Activated T-cell treated with anti-CD3 and anti-CD28 coated beads, Interleukin-2, amount 50 U/mL, for 24 hours (primary cell): ENCODE measurements at regions not wholly inside any gene's neighbourhood (a gene's known extent, or its start where the extent isn't known, plus 50 kb on each side); places are given as distances from the start of the nearest gene placed in this dataset.
"Not testable (repeated sequence)": the region's sequence is repeated elsewhere in the genome, so short reads cannot be mapped to it uniquely, and the experiment has no call there.

Experiments
- DNase-seq: peaks from one replicate; pipeline ENCODE4 v3.0.0-alpha.2; 2020
- H3K27ac Mint-ChIP-seq: 2 replicates; pipeline ENCODE4 v1.8.0; 2020; ENCODE audit warnings: mild to moderate bottlenecking, mixed read lengths
- H3K27me3 Mint-ChIP-seq: 2 replicates; pipeline ENCODE4 v1.8.0; 2020; ENCODE audit warnings: mixed read lengths
- H3K36me3 Mint-ChIP-seq: 2 replicates; pipeline ENCODE4 v1.8.0; 2020; ENCODE audit warnings: low read depth, mixed read lengths
- H3K4me1 Mint-ChIP-seq: 2 replicates; pipeline ENCODE4 v1.8.0; 2020; ENCODE audit warnings: low read depth, mixed read lengths
- H3K4me3 Mint-ChIP-seq: 2 replicates; pipeline ENCODE4 v1.8.0; 2020; ENCODE audit warnings: mild to moderate bottlenecking, moderate library complexity, mixed read lengths
- H3K9me3 Mint-ChIP-seq: 2 replicates; pipeline ENCODE4 v1.8.0; 2020; ENCODE audit warnings: mixed read lengths

DNA sequence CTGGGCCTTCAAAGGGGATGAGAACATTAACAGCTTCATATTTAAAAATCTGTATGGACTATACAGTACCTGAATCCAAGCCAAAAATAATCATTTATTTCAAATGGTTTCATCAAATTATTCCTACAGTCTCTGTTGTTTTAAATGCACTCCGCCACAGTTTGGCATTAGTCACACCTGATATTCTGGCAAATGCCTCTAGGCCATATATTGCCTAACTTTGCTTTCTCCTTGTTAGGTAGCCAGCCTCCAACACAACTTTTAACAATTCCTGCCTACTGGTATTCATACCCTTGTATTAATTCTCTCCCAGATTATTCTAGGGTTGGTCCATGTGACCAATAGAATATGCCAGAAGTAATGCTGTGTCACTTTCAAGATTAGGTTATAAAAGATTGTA lies 146.6 kb upstream of the FANCL start:
- Mint-ChIP-seq H3K27ac (no peak overlapping the region), H3K36me3 (no peaks in the 10 kb centered on the region), H3K9me3 (no peaks in the 10 kb centered on the region), H3K4me3 (no peak overlapping the region), H3K27me3 (peaks cover 13% of the 10 kb centered on the region), H3K4me1 (no peaks in the 10 kb centered on the region)
- DNase-seq: no peak

DNA sequence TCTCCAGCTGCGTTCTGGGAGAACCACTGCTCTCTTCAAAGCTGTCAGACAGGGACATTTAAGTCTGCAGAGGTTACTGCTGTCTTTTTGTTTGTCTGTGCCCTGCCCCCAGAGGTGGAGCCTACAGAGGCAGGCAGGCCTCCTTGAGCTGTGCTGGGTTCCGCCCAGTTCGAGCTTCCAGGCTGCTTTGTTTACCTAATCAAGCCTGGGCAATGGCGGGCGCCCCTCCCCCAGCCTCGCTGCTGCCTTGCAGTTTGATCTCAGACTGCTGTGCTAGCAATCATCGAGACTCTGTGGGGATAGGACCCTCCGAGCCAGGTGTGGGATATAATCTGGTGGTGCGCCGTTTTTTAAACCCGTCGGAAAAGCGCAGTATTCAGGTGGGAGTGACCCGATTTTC lies 145.8 kb upstream of the FANCL start:
- peaks cover 13% of the 10 kb centered on the region for H3K27me3 Mint-ChIP-seq
- H3K36me3 Mint-ChIP-seq, H3K9me3 Mint-ChIP-seq, DNase-seq, H3K4me1 Mint-ChIP-seq, H3K27ac Mint-ChIP-seq, H3K4me3 Mint-ChIP-seq: not testable (repeated sequence)

DNA sequence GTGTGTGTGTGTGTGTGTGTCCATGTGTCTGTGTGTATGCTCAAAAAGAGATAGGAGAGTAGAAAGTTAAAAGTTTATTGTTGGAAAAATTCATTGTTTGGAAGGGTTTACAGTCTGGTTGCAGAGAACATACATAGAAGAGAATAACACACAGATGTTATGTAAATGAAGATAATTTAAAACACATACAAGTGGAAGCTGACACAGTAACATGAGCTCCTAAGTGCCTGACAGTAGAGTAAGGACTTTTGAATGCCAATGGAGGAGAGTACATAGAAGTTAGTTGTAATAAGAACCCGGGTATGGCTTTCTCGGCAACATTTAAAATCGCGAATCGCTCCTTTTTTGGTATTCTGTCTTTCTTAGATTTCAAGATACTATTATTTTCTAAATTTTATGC lies 137.0 kb upstream of the FANCL start:
- Mint-ChIP-seq H3K9me3 (no peaks in the 10 kb centered on the region), H3K27me3 (peaks cover 3% of the 10 kb centered on the region), H3K27ac (no peak overlapping the region), H3K36me3 (no peaks in the 10 kb centered on the region), H3K4me1 (peaks cover 12% of the 10 kb centered on the region), H3K4me3 (no peak overlapping the region)
- DNase-seq: no peak

DNA sequence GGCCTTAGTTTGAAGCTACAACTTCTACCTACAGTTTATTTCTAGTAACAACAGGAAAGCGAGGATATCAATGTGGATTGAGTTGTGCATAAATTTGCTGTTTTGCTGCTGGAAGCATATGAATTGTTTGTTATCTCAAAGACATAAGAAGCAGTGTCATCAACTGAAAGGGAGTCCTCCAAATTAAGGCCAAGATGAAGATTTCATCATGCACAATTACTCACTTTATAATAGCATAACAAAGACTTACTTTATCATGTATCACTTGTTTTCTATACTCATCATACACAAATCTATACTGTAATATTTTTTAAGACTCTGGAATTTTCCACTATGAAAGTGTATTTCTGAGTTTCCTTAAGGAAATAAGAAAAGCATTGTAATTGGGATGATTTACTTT lies 136.1 kb upstream of the FANCL start:
- no peaks in the 10 kb centered on the region for H3K9me3 Mint-ChIP-seq
- H3K36me3 Mint-ChIP-seq: no peaks in the 10 kb centered on the region
- no peak for DNase-seq
- H3K27me3 Mint-ChIP-seq: peaks cover 3% of the 10 kb centered on the region
- no peak overlapping the region for H3K4me3 Mint-ChIP-seq
- H3K4me1 Mint-ChIP-seq: peaks cover 12% of the 10 kb centered on the region
- no peak overlapping the region for H3K27ac Mint-ChIP-seq

DNA sequence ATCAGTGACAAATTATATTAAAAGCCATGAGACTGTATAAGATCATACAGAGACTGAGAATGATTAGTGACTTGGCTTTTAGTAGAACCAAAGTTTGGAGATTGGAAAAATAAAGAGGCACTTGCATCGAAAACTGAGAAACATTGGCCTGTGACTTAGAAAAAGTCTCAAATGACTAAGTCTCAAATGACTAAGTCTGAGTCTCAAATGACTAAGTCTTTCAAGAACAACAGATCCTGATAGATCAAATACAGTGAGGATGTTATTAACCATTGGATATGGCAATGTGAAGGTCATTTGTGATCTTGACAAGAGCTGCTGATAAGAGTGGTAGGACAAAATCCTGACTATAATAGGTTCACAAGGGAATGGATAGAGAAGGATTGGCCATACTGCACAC lies 135.5 kb upstream of the FANCL start:
- H3K27ac Mint-ChIP-seq: no peak overlapping the region

DNA sequence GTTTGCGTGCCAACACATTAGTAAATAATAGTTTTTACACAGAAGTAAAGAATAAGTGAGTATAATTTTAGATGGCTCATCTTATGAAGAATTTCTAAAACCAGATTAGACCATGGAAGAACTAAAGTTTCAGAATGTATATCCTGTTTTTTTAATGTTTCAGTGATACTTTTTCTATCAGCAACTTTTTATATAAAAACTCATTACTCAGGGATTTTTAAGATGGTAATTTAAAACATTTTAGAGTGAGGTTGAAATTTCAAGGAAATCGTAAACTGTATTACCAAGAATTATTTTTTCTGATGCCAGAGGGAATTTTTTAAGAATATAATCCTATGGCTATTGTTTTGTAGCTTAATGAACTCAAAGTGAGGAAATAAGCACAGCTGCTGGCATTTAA lies 128.5 kb upstream of the FANCL start:
- H3K36me3 Mint-ChIP-seq: no peaks in the 10 kb centered on the region
- H3K4me1 Mint-ChIP-seq: no peaks in the 10 kb centered on the region
- H3K27ac Mint-ChIP-seq: no peak overlapping the region
- no peak overlapping the region for H3K4me3 Mint-ChIP-seq
- DNase-seq: no peak
- peaks cover 4% of the 10 kb centered on the region for H3K27me3 Mint-ChIP-seq
- no peaks in the 10 kb centered on the region for H3K9me3 Mint-ChIP-seq

More for the DNA sequence above, 135.5 kb upstream of the FANCL start:
- Mint-ChIP-seq H3K9me3 (no peaks in the 10 kb centered on the region), H3K4me1 (peaks cover 12% of the 10 kb centered on the region), H3K27me3 (peaks cover 3% of the 10 kb centered on the region), H3K4me3 (no peak overlapping the region), H3K36me3 (no peaks in the 10 kb centered on the region)
- DNase-seq: no peak

DNA sequence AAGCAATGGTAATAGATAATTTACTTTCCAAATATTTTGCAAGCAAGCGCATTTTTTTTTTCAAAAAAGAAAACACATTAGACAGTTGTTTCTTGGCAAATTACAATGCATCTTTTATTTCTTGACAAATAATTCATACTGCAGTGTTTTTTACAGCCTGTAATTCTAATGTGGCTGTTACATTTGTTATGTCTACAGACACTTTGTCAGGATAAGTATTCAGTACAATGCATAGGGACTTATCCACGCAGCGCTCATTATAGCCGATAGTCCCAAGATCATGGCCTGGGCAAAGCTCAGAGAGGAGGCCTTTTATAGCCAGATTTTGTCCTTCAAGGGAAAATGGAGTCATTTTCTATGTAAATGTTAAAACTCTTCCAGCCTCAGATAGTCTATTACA lies 123.0 kb upstream of the FANCL start:
- no peaks in the 10 kb centered on the region for H3K36me3 Mint-ChIP-seq
- H3K27me3 Mint-ChIP-seq: peaks cover 16% of the 10 kb centered on the region
- H3K4me1 Mint-ChIP-seq: no peaks in the 10 kb centered on the region
- no peaks in the 10 kb centered on the region for H3K9me3 Mint-ChIP-seq
- H3K4me3 Mint-ChIP-seq: no peak overlapping the region
- no peak for DNase-seq
- H3K27ac Mint-ChIP-seq: no peak overlapping the region

DNA sequence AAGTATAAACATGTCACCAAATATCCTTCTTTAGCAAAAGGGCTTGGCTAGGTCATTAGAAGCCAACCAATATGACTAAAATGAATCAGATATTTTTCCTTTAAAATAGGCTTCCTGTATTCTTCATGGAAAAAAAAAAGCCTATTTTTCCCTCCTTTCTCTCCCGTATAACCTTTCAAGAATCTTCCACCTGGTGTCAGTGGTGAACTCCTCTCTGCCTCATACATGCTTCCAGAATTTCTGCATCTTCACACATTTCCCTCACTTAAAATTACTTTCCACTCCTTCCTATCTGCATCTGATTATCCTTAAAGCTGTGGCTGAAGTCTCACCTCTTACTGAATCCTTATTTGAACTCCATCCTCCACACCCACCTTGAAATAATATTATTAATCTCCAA lies 116.9 kb upstream of the FANCL start:
- no peak overlapping the region for H3K27ac Mint-ChIP-seq
- H3K27me3 Mint-ChIP-seq: peaks cover 38% of the 10 kb centered on the region
- H3K4me1 Mint-ChIP-seq: no peaks in the 10 kb centered on the region
- H3K9me3 Mint-ChIP-seq: no peaks in the 10 kb centered on the region
- DNase-seq: no peak
- H3K4me3 Mint-ChIP-seq: no peak overlapping the region
- H3K36me3 Mint-ChIP-seq: no peaks in the 10 kb centered on the region

DNA sequence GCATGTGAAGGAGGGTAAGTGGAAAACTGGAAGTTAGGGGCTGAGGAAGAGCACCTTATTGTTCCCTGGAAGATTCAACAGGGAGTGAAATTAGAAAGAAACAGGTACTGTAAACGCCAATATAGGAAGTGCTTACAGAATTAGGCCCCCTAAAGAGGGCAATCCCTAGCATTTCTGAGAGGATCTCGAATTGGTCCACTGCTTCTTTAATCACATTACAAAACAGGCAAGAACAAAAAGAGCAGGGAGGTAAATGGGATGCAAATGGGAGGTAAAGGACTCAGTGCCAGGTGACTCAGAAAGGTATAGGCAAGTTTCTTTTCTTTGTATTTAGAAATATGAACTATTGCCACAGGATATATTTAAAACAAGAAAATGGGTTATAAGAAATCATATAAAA lies 116.4 kb upstream of the FANCL start:
- H3K27ac Mint-ChIP-seq: no peak overlapping the region
- H3K27me3 Mint-ChIP-seq: peaks cover 37% of the 10 kb centered on the region
- H3K36me3 Mint-ChIP-seq: no peaks in the 10 kb centered on the region
- no peaks in the 10 kb centered on the region for H3K4me1 Mint-ChIP-seq
- no peaks in the 10 kb centered on the region for H3K9me3 Mint-ChIP-seq
- no peak for DNase-seq
- H3K4me3 Mint-ChIP-seq: no peak overlapping the region

DNA sequence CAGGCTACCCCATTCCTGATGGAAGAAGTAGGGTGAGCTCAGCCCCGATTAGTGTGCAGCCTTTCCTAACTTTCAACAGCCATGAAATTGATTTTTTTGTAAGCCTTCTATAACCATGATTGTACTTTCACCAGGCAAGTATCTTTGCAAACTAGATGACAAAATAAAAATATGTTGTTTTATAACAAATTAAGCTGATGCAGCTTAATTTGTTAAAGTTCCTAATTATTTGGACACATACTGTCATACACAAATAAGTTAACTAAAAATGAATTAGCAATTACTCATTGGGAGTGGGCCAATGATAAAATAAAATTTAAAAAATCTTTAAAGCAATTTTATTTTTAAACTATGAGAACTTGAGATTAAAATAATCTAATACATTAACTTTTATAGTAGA lies 113.1 kb upstream of the FANCL start:
- Mint-ChIP-seq H3K27ac (no peak overlapping the region), H3K9me3 (no peaks in the 10 kb centered on the region), H3K36me3 (no peaks in the 10 kb centered on the region), H3K4me3 (no peak overlapping the region), H3K27me3 (peaks cover 51% of the 10 kb centered on the region), H3K4me1 (peaks cover 8% of the 10 kb centered on the region)
- no peak for DNase-seq

DNA sequence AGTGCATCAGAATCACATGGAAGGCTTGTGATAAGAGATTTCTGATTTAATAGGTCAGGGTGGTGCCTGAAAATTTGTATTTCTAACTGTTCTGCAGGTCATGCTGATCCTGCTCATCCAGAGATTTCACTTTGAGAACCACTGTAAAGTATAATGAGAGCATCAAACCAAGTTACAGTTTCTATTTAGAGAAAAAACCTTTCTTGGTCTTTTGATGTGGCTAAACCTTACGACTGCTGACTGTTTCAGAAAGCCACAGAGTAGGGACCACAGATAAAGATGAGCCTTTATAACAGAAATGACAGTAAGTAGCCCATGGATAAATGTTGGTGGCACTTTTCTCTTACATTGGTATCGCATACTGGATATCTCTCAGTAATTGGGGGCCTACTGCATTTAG lies 109.4 kb upstream of the FANCL start:
- H3K27me3 Mint-ChIP-seq: peaks cover 63% of the 10 kb centered on the region
- DNase-seq: no peak
- no peaks in the 10 kb centered on the region for H3K36me3 Mint-ChIP-seq
- no peak overlapping the region for H3K27ac Mint-ChIP-seq
- H3K9me3 Mint-ChIP-seq: no peaks in the 10 kb centered on the region
- H3K4me1 Mint-ChIP-seq: peaks cover 8% of the 10 kb centered on the region
- no peak overlapping the region for H3K4me3 Mint-ChIP-seq

DNA sequence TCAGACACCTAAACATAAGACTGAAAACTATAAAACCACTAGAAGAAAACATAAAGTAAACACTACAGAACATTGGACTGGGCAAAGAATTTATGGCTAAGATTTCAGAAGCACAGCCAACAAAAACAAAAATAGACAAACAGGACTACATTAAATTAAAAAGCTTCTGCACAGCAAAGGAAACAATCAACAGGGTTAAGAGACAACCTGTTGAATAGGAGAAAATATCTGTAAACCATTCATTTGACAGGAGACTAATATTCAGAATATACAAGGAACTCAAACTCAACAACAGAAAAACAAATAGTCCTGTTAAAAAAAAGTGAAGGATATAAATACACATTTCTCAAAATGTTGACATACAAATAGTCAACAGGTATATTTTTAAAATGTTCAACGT lies 106.7 kb upstream of the FANCL start:
- Mint-ChIP-seq H3K4me3 (no peak overlapping the region), H3K27me3 (peaks cover 53% of the 10 kb centered on the region), H3K4me1 (peaks cover 8% of the 10 kb centered on the region), H3K36me3 (no peaks in the 10 kb centered on the region), H3K9me3 (peaks cover under 1% of the 10 kb centered on the region), H3K27ac (no peak overlapping the region)
- DNase-seq: no peak

DNA sequence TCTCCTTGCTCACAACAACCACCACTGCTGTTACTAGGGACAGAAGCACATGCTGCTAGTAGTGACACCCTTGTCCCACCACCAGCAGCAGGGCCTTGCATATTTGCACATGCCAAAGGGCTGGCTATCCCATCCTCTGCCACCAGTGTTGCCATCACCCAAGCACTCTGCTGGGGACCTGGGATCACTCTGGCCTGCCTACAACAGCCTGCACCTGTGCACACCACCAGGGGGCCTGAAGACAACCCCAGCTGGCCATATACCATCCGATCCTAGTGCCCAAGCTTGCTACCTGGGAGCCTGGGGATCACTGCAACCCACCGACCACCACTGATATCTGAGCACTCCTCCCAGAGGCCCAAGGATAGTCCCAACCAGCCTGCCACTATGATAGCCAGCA lies 99.9 kb upstream of the FANCL start:
- Mint-ChIP-seq H3K4me1 (no peaks in the 10 kb centered on the region), H3K27ac (no peak overlapping the region), H3K36me3 (no peaks in the 10 kb centered on the region), H3K9me3 (peaks cover 14% of the 10 kb centered on the region), H3K27me3 (peaks cover 45% of the 10 kb centered on the region), H3K4me3 (no peak overlapping the region)
- no peak for DNase-seq

DNA sequence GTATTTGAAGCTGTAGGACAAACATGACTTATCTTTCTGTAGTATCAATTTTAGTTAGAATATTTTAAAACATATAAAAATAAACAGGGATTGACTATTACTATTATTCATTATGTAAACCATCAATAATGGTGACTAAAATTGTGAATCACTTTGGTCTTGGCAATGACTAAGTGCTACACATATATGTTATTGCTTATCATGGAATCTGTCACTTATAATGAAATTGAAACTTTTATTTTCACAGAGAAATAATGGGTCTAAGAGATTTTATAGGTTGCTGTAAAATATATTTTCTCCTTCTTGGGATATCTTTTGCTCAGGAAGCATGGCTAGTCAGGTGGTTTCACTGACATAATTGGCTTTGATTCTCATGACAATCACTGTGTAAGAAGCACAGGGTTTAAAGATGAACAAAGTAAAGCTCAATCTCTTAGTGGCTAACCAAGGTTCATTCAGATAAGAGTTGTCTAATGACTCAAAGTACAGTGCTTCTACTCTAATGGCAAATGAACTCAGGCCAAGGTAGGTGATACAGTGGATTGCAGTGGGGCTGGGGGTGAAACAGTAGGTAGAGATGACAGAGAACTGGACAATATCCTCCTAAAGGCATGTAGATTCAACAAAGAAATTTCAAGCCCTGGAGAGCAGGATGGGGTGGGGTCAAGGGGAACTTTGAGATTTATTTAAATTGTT lies 98.6 kb upstream of the FANCL start:
- no peaks in the 10 kb centered on the region for H3K4me1 Mint-ChIP-seq
- H3K4me3 Mint-ChIP-seq: no peak overlapping the region
- no peaks in the 10 kb centered on the region for H3K36me3 Mint-ChIP-seq
- H3K9me3 Mint-ChIP-seq: peaks cover 14% of the 10 kb centered on the region
- no peak for DNase-seq
- H3K27me3 Mint-ChIP-seq: peaks cover 50% of the 10 kb centered on the region
- no peak overlapping the region for H3K27ac Mint-ChIP-seq

DNA sequence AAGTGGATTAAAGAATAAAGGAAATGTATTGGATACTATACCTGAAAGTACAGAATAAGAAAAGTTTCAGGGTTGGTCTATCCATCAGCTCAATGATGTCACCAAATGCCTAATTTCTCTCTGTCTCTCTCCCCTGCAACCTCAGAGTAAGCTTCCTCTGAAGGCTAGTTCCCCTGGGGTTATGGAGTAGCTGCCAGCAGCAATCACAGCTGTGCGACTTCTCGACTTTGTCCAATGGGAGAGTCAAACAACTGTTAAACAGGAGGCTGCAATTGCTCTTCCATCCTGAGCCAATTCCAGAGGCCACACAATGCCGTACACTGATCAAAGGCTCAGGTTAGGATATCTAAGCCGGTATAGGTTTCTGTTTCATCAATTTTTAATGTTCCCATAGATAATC lies 95.3 kb upstream of the FANCL start:
- Mint-ChIP-seq H3K4me1 (no peaks in the 10 kb centered on the region), H3K4me3 (no peak overlapping the region), H3K36me3 (no peaks in the 10 kb centered on the region), H3K27ac (no peak overlapping the region), H3K27me3 (peaks cover 31% of the 10 kb centered on the region), H3K9me3 (peaks cover under 1% of the 10 kb centered on the region)
- no peak for DNase-seq

DNA sequence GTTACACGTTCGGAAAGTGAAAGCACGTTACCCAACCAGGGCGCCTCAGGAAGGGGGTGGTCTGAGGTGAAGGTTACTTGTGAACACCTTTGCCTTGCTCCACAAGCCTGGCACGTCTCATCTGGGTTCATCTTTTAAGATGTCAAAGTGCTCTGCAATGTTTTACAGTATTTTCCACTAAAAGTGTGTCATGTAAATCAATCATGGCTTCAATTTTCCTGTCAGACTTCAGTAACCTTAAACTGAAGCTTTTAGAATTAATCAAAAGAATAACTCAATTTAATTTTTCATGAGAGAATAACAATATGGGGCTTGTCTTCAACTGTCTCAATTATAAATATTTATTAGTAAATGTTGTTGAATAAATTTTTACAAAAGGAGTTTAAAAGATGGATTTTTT lies 93.3 kb upstream of the FANCL start:
- Mint-ChIP-seq H3K4me1 (no peaks in the 10 kb centered on the region), H3K27ac (no peak overlapping the region), H3K9me3 (no peaks in the 10 kb centered on the region), H3K4me3 (no peak overlapping the region), H3K36me3 (no peaks in the 10 kb centered on the region), H3K27me3 (peaks cover 14% of the 10 kb centered on the region)
- no peak for DNase-seq
